ENCODE measurements at regions not wholly inside any gene's neighbourhood (a gene's known extent, or its start where the extent isn't known, plus 50 kb on each side); places are given as distances from the start of the nearest gene placed in this dataset.
A peak's percentile ranks its signal among the peaks of the same experiment; 100 is the strongest.

GRCh38 chr3:181974198-181974597 lies 262.5 kb downstream of the SOX2 start:
- no peaks in the 10 kb centered on the region for H3K4me1 ChIP-seq (ENCODE audit: control insufficient read depth, insufficient read depth, low read length)
- WGBS, 2 experiments (ENCODE audit: insufficient coverage in 1 of 2, insufficient read length in 1 of 2): 94 to 100% methylated on average over 2 of the region's 2 CpGs
- no peaks in the 10 kb centered on the region for H3K27me3 ChIP-seq (ENCODE audit: control insufficient read depth, insufficient read depth, low read length, poor library complexity, severe bottlenecking)
- H3K9ac ChIP-seq (ENCODE audit: extremely low read depth, low read length, poor library complexity, severe bottlenecking): no peak overlapping the region
- no peaks in the 10 kb centered on the region for H3K36me3 Mint-ChIP-seq (ENCODE audit: low read depth)
- no peaks in the 10 kb centered on the region for H3K9me3 ChIP-seq (ENCODE audit: control insufficient read depth, low read length)
- no peaks in the 10 kb centered on the region for H3K4me1 Mint-ChIP-seq
- no peak overlapping the region for H3K27ac Mint-ChIP-seq
- H3K9me3 Mint-ChIP-seq: no peaks in the 10 kb centered on the region
- no peak overlapping the region for H3K4me3 ChIP-seq (ENCODE audit: low read length)
- H3K36me3 ChIP-seq (ENCODE audit: control insufficient read depth, insufficient read depth, low read length): no peaks in the 10 kb centered on the region
- no peak overlapping the region for H3K4me3 Mint-ChIP-seq
- H3K27me3 Mint-ChIP-seq (ENCODE audit: insufficient read depth): no peaks in the 10 kb centered on the region
- TF ChIP-seq CTCF (conservative IDR thresholded peaks at IDR 0.05): no peak
- DNase-seq: no peak
- H3K27ac ChIP-seq (ENCODE audit: low read depth, low read length): no peak overlapping the region

- TF ChIP-seq CTCF (conservative IDR thresholded peaks at IDR 0.05): no peak
- no peak for DNase-seq
- WGBS, 2 experiments (ENCODE audit: insufficient coverage in 1 of 2, insufficient read length in 1 of 2): no CpG with 5 or more reads among the region's 1 CpG
- Mint-ChIP-seq H3K27ac (no peak overlapping the region), H3K9me3 (no peaks in the 10 kb centered on the region), H3K4me3 (no peak overlapping the region), H3K36me3 (ENCODE audit: low read depth) (no peaks in the 10 kb centered on the region), H3K4me1 (peaks cover 4% of the 10 kb centered on the region), H3K27me3 (ENCODE audit: insufficient read depth) (no peaks in the 10 kb centered on the region)
- Histone ChIP-seq H3K4me3 (ENCODE audit: low read length) (no peak overlapping the region), H3K9ac (ENCODE audit: extremely low read depth, low read length, poor library complexity, severe bottlenecking) (no peak overlapping the region), H3K4me1 (ENCODE audit: control insufficient read depth, insufficient read depth, low read length) (no peaks in the 10 kb centered on the region), H3K9me3 (ENCODE audit: control insufficient read depth, low read length) (no peaks in the 10 kb centered on the region), H3K27ac (ENCODE audit: low read depth, low read length) (no peak overlapping the region), H3K27me3 (ENCODE audit: control insufficient read depth, insufficient read depth, low read length, poor library complexity, severe bottlenecking) (no peaks in the 10 kb centered on the region), H3K36me3 (ENCODE audit: control insufficient read depth, insufficient read depth, low read length) (no peaks in the 10 kb centered on the region)
Observed at GRCh38 chr3:181976526-181976925, 264.8 kb downstream of the SOX2 start.

- Mint-ChIP-seq H3K27me3 (ENCODE audit: insufficient read depth) (no peaks in the 10 kb centered on the region), H3K9me3 (no peaks in the 10 kb centered on the region)
Observed at GRCh38 chr3:181985386-181985785, 273.7 kb downstream of the SOX2 start.

More at GRCh38 chr3:181985386-181985785, 273.7 kb downstream of the SOX2 start:
- Mint-ChIP-seq H3K4me3 (no peak overlapping the region), H3K27ac (no peak overlapping the region), H3K36me3 (ENCODE audit: low read depth) (no peaks in the 10 kb centered on the region), H3K4me1 (peaks cover 7% of the 10 kb centered on the region)
- Histone ChIP-seq H3K36me3 (ENCODE audit: control insufficient read depth, insufficient read depth, low read length) (no peaks in the 10 kb centered on the region), H3K4me1 (ENCODE audit: control insufficient read depth, insufficient read depth, low read length) (no peaks in the 10 kb centered on the region), H3K27ac (ENCODE audit: low read depth, low read length) (no peak overlapping the region), H3K9me3 (ENCODE audit: control insufficient read depth, low read length) (no peaks in the 10 kb centered on the region), H3K4me3 (ENCODE audit: low read length) (no peak overlapping the region), H3K27me3 (ENCODE audit: control insufficient read depth, insufficient read depth, low read length, poor library complexity, severe bottlenecking) (no peaks in the 10 kb centered on the region), H3K9ac (ENCODE audit: extremely low read depth, low read length, poor library complexity, severe bottlenecking) (no peak overlapping the region)
- WGBS, 2 experiments (ENCODE audit: insufficient coverage in 1 of 2, insufficient read length in 1 of 2): 90% methylated on average over 1 to 2 of the region's 2 CpGs
- no peak for DNase-seq
- peak; percentile 24 for TF ChIP-seq CTCF (conservative IDR thresholded peaks at IDR 0.05)
